GM10266 (cell line): ENCODE measurements at regions not wholly inside any gene's neighbourhood (a gene's known extent, or its start where the extent isn't known, plus 50 kb on each side); places are given as distances from the start of the nearest gene placed in this dataset.

ENCODE experiments used
- DNase-seq: peaks from one replicate; pipeline ENCODE4 v3.0.0; 2012; ENCODE audit errors: extremely low spot score
- CTCF ChIP-seq: IDR thresholded peaks from 2 replicates; pipeline ENCODE4 v1.5.1; 2012; ENCODE audit warnings: mild to moderate bottlenecking, low read depth; ENCODE audit not compliant: control insufficient read depth, insufficient read depth; ENCODE audit errors: missing control alignments

- no peak for TF ChIP-seq CTCF
- no peak for DNase-seq
These were observed 572.8 kb downstream of the REEP3 start for GRCh38 chr10:64093946-64094535.

GRCh38 chr10:64096941-64097340 lies 575.7 kb downstream of the REEP3 start:
- no peak for DNase-seq
- TF ChIP-seq CTCF = no peak

DNA sequence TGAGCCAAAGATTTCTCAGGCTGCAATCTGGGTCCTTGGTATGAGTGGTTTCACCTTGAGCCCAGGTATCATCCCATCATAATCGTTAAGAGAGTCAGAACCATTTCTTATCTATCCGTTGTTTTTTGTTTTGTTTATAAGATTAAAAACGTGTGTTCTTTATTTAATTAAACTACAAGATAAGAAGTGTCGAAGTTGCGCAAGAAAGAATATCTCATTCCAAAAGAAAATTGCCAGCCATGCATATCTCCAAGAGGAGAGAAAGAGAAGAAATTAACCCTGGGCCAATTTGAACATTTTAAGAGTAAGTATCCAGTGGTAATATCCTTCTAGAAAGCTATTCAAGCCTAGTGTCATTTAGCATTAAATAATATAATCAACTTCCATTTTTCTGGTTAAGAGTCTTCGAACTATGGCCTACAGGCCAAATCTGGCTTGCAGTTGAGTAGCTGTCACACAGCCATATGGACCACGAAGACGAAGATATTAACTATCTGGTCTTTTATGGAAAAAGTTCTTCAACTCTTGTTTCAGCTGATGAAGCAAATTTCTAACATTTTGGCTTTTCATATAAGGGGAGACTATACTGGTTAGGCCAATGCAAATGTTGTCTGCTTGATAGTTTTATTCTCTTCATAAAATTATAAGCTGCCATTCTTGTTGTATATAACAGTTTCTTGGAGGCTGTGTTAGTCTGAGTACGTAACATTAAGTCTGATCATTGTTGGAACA lies 576.4 kb downstream of the REEP3 start:
- TF ChIP-seq CTCF = no peak
- no peak for DNase-seq

DNA sequence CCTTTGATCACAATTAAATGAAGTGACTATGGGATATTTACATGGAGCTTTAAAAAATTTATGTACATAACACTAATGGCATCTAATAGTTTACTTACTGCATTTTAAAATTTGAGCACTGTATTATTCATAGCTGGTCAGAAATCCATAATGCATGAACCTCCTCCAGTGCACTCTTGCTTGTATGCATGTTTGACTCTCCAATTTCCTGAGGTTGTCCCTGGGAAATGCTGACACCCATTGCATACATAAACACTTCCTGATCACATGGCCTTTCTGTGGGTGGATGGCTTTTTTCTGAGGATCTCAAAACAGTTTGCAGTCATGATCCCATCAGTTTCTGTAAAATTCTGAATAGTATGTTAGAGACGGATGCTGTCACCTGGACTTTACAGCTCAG lies 577.8 kb downstream of the REEP3 start:
- no peak for DNase-seq
- TF ChIP-seq CTCF = no peak

GRCh38 chr10:64101606-64102263 lies 580.5 kb downstream of the REEP3 start:
- no peak for DNase-seq
- TF ChIP-seq CTCF = no peak

DNA sequence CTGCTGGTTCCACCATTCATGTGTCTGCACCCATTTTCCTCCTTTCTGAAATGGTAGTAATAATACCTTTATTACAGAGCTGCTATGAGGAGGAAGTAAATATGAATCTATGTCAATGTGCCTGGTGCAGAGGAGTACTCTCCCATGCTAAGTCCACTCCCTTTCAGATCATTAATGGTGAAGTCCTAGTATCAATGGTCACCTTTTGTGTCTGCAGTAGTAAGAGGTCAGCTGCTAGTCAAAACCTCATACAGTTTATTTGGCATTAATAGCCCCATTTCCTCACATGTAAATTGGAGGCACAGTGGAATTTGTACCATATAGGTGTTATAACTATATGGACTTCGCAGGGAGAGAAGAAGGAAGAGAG lies 581.0 kb downstream of the REEP3 start:
- no peak for DNase-seq
- TF ChIP-seq CTCF = no peak

DNA sequence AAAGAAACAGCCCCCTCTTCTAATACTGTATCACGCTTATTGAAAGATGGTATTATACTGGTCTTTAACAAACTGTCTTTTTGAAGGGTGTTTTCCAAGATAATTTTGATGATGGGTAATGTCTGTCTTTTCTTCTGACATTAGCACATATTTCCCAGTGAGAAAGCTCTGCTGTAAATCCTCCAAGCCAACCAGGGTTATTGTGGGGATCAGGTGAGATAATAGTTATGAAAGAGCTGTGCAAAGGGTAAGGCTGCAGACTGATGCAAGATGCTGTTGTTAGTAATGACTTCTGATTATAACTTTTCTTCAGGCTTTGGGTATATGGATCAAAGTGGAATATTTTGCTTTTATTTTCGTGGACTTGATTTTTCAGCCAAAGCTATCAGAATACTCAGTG lies 581.7 kb downstream of the REEP3 start:
- DNase-seq = no peak
- TF ChIP-seq CTCF = no peak
